WI38 (cell line): ENCODE measurements at regions not wholly inside any gene's neighbourhood (a gene's known extent, or its start where the extent isn't known, plus 50 kb on each side); places are given as distances from the start of the nearest gene placed in this dataset.

ENCODE experiments used
- H3K4me3 ChIP-seq: 2 replicates; pipeline ENCODE4 v1.5.1; 2011; ENCODE audit warnings: low read depth, mild to moderate bottlenecking, control low read depth, low read length
- CTCF ChIP-seq: IDR thresholded peaks from 2 replicates; pipeline ENCODE4 v1.5.1; 2012; ENCODE audit warnings: low read depth, mild to moderate bottlenecking, control low read depth, low read length

- TF ChIP-seq CTCF = no peak
- no peak overlapping the region for H3K4me3 ChIP-seq
These were observed 527.3 kb downstream of the EPHA4 start for GRCh38 chr2:221044781-221045180.

- TF ChIP-seq CTCF = no peak
- H3K4me3 ChIP-seq = no peak overlapping the region
These were observed 521.9 kb downstream of the EPHA4 start for GRCh38 chr2:221050020-221050795.

- no peak overlapping the region for H3K4me3 ChIP-seq
- TF ChIP-seq CTCF = no peak
These were observed 520.9 kb downstream of the EPHA4 start for GRCh38 chr2:221051162-221051561.

- no peak for TF ChIP-seq CTCF
- H3K4me3 ChIP-seq = no peak overlapping the region
These were observed 511.7 kb downstream of the EPHA4 start for GRCh38 chr2:221060376-221060775.

GRCh38 chr2:221063568-221063967, 508.5 kb downstream of the EPHA4 start:
- H3K4me3 ChIP-seq = no peak overlapping the region
- no peak for TF ChIP-seq CTCF

- H3K4me3 ChIP-seq = no peak overlapping the region
- no peak for TF ChIP-seq CTCF
These were observed 507.8 kb downstream of the EPHA4 start for GRCh38 chr2:221064058-221064854.

- no peak overlapping the region for H3K4me3 ChIP-seq
- TF ChIP-seq CTCF = no peak
These were observed 507.2 kb downstream of the EPHA4 start for GRCh38 chr2:221064880-221065279.
